RWPE1 (cell line): ENCODE measurements at regions not wholly inside any gene's neighbourhood (a gene's known extent, or its start where the extent isn't known, plus 50 kb on each side); places are given as distances from the start of the nearest gene placed in this dataset.

Source experiments
- CTCF ChIA-PET: fragments of 350-600 bp; sonication (Branson Sonifier 250); formaldehyde crosslinking; extraction: SDS; loops from one replicate; lab custom pipeline; 2021; lab: Yijun Ruan, JAX
- POLR2A ChIA-PET: fragments of 400-600 bp; formaldehyde crosslinking; extraction: SDS; loops from one replicate; lab custom pipeline; 2020; ENCODE audit warnings: antibody characterized with exemption; ENCODE audit not compliant: low non-redundant PET; lab: Yijun Ruan, JAX
- DNase-seq: peaks from one replicate; pipeline ENCODE4 v3.0.0; 2012; ENCODE audit warnings: low spot score
- H3K27ac ChIP-seq: fragments of 450-650 bp; 2 replicates; pipeline ENCODE4 v1.5.1; 2017
- TF ChIP-seq, protein P1 (sequence below): fragments of 450-650 bp; conservative IDR thresholded peaks from 2 replicates; pipeline ENCODE4 v1.5.1; 2017; ENCODE audit warnings: low read depth, mild to moderate bottlenecking

DNA sequence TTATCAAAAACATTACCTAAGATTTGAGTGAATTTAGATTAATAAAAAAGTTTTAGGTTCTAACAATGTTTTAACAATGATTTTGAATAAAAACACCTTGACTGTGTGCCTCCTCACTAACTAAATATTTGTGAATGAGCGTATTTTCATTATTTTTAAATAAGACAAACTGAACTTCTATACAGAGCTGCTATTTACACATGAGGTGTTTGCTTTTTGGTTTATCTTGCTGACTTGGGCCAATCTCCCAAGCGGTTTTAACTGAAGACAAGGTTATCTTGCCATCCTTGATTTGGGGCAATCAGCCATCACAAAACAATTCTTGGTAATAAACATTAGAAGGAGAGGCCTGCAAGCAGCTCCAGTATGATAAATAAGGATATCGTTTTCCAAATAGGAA lies 108.2 kb upstream of the NRIP1 start:
- TF ChIP-seq, protein P1, sequence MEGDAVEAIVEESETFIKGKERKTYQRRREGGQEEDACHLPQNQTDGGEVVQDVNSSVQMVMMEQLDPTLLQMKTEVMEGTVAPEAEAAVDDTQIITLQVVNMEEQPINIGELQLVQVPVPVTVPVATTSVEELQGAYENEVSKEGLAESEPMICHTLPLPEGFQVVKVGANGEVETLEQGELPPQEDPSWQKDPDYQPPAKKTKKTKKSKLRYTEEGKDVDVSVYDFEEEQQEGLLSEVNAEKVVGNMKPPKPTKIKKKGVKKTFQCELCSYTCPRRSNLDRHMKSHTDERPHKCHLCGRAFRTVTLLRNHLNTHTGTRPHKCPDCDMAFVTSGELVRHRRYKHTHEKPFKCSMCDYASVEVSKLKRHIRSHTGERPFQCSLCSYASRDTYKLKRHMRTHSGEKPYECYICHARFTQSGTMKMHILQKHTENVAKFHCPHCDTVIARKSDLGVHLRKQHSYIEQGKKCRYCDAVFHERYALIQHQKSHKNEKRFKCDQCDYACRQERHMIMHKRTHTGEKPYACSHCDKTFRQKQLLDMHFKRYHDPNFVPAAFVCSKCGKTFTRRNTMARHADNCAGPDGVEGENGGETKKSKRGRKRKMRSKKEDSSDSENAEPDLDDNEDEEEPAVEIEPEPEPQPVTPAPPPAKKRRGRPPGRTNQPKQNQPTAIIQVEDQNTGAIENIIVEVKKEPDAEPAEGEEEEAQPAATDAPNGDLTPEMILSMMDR: no peak
- ChIA-PET POLR2A (no interaction called here), CTCF (no interaction called here)
- no peak for DNase-seq
- H3K27ac ChIP-seq: no peak overlapping the region

DNA sequence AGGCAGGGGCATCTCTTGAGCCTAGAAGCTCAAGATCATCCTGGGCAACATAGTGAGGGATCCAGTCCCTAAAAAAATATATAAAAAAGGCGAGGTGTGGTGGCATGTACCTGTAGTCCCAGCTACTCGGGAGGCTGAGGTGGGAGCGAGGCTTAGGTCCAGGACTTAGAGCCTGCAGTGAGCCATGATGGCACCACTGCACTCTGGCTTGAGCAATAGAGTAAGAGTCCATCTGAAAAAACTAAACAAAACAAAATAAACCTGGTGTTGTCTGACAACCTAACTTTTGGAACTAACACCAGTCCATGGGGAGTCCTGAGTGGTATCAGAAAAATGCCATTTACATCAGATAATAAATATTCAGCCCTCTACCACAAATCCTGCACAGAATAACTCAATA lies 110.1 kb upstream of the NRIP1 start:
- TF ChIP-seq, protein P1: no peak
- DNase-seq: no peak
- POLR2A ChIA-PET: no interaction called here
- CTCF ChIA-PET: interaction anchor here (0.8 kb wide), 1 partner anchor 324 kb away, joined by 3 read pairs; no protein-coding TSS in a partner anchor
- no peak overlapping the region for H3K27ac ChIP-seq

DNA sequence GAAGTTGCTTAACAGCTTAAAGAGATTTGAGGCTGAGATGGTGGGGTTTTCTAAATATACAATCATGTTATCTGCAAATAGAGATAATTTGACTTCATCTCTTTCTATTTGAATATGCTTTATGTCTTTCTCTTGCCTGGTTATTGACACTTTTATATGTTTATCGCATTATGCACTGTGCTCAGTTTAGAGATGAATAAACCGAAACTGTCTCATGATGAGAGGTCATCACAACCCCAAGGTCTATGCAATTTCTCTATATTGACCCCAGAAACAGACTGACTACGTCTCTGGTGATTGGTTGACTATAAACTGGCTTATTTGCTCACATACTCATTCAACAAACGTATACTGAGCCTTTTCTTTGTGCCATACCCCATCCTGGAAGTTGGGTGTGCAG lies 117.9 kb upstream of the NRIP1 start:
- CTCF ChIA-PET: no interaction called here
- TF ChIP-seq, protein P1: no peak
- H3K27ac ChIP-seq: no peak overlapping the region
- POLR2A ChIA-PET: no interaction called here
- no peak for DNase-seq

DNA sequence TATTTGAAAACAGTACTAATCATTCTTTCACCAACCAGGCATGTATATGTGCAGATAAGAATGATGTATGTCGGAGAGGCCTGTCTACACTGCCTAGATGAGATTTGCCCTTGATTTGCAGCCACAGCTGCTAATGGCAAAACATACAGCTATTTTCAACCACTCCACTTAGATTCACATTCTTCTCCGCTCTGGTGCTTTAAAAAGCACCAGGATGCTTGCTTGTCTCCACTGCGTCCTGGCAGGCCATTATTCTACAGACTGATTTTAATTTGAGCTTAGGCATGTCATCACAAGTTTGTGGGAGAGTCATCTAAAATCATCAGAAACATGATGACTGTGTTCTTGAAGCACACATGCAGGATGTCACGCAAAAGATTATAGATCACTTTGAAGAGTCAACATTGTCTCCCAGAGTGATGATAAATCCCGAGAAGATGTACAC lies 119.0 kb upstream of the NRIP1 start:
- POLR2A ChIA-PET: no interaction called here
- CTCF ChIA-PET: no interaction called here
- TF ChIP-seq, protein P1: no peak
- peak; percentile 15 for DNase-seq
- no peak overlapping the region for H3K27ac ChIP-seq

DNA sequence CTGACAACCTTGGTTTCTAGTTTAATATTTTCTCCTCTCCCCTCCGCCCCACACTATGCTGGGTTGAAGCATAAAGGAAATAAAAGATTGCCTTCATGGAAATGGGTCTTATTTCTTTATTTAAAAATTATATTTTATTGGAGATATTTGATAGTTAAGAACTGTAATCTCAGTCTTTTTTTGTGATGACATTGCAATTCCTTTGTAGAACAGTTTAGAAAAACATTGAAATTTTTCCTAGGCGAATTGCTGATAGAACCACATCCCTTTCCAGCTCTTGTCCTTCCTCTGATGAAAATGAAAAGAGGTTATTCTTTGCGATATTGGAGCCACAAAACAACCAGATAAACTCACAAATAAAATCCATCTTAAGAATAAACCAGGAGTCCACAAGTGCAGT lies 125.6 kb upstream of the NRIP1 start:
- no peak for DNase-seq
- no peak overlapping the region for H3K27ac ChIP-seq
- ChIA-PET POLR2A (no interaction called here), CTCF (interaction anchor here (0.7 kb wide), 1 partner anchor 290 kb away, joined by 3 read pairs; no protein-coding TSS in a partner anchor)
- TF ChIP-seq, protein P1: no peak

DNA sequence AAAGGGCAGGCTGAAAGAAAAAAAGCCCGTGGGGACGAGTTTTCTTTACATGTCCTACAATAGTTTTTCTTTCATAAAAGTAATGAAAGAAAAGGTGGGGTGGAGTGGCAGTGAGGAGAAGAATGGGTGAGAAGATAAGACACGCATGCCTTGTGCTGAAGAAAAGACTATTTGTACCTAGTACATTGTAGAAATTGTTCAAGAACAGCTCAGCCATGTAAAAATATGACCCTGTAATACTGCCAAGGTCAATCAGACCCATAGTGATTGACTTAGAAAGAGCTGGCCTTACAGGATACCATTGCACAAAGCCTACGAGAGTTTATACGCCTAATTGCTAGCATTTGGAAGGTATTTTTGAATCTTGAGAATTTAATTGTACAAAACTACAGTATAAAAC lies 126.0 kb upstream of the NRIP1 start:
- TF ChIP-seq, protein P1: no peak
- POLR2A ChIA-PET: no interaction called here
- CTCF ChIA-PET: interaction anchor here (0.7 kb wide), 1 partner anchor 290 kb away, joined by 3 read pairs; no protein-coding TSS in a partner anchor
- DNase-seq: no peak
- no peak overlapping the region for H3K27ac ChIP-seq
